CD4-positive, alpha-beta T cell (primary cell): ENCODE measurements at regions not wholly inside any gene's neighbourhood (a gene's known extent, or its start where the extent isn't known, plus 50 kb on each side); places are given as distances from the start of the nearest gene placed in this dataset.

ENCODE experiments used
- ATAC-seq: fragments of 200-7000 bp; cut with Tn5 transposase; one replicate; pipeline ENCODE4 v1.10.0; 2022; ENCODE audit warnings: mild to moderate bottlenecking; ENCODE audit not compliant: poor library complexity
- CTCF ChIA-PET: fragments of 350-600 bp; sonication (Branson Sonifier 250); formaldehyde crosslinking; loops from one replicate; lab custom pipeline; 2021; ENCODE audit warnings: antibody characterized with exemption, inconsistent platforms; lab: Charles Lee
- POLR2A ChIA-PET: fragments of 350-600 bp; sonication (Branson Sonifier 250); formaldehyde crosslinking; loops from one replicate; lab custom pipeline; 2021; ENCODE audit warnings: antibody characterized with exemption, inconsistent platforms; lab: Charles Lee
- DNase-seq, 14 experiments: peaks; one replicate each; pipeline ENCODE4 v3.0.0-alpha.2; 2013 to 2020; ENCODE audit warnings: mixed read lengths in 2 of 14
- H3K27ac ChIP-seq, 2 donors: one replicate each; pipeline versions ENCODE4 v1.5.1 to v1.7.0; 2013; ENCODE audit warnings: low read length in 2 of 2, low read depth in 1 of 2, mild to moderate bottlenecking in 1 of 2
- H3K27me3 ChIP-seq, 2 experiments: 1 replicate in 1 of 2; 2 replicates in 1 of 2; pipeline versions ENCODE4 v1.6.1 to v1.7.0; 2013; ENCODE audit warnings: low read length in 2 of 2, control low read depth in 1 of 2, mild to moderate bottlenecking in 1 of 2, moderate library complexity in 1 of 2; ENCODE audit not compliant: insufficient read depth in 2 of 2, control insufficient read depth in 1 of 2
- H3K36me3 ChIP-seq: one replicate; pipeline ENCODE4 v1.6.1; 2013; ENCODE audit warnings: low read length, control low read depth; ENCODE audit not compliant: insufficient read depth
- H3K4me1 ChIP-seq: one replicate; pipeline ENCODE4 v1.6.1; 2013; ENCODE audit warnings: low read length, control low read depth; ENCODE audit not compliant: insufficient read depth
- H3K4me3 ChIP-seq: one replicate; pipeline ENCODE4 v1.5.1; 2013; ENCODE audit warnings: mild to moderate bottlenecking, low read length, moderate library complexity
- H3K9me3 ChIP-seq, 2 experiments: 1 replicate in 1 of 2; 2 replicates in 1 of 2; pipeline versions ENCODE4 v1.6.1 to v1.7.0; 2013; ENCODE audit warnings: low read length in 2 of 2, mild to moderate bottlenecking in 2 of 2, control low read depth in 1 of 2, moderate library complexity in 1 of 2; ENCODE audit not compliant: control insufficient read depth in 1 of 2, insufficient read depth in 1 of 2
- H3K27ac Mint-ChIP-seq: one replicate; pipeline ENCODE4 v1.8.0; 2020; ENCODE audit warnings: mixed read lengths
- H3K27me3 Mint-ChIP-seq: one replicate; pipeline ENCODE4 v1.8.0; 2021; ENCODE audit warnings: mixed read lengths
- H3K36me3 Mint-ChIP-seq: one replicate; pipeline ENCODE4 v1.8.0; 2021; ENCODE audit warnings: low read depth, mixed read lengths
- H3K4me1 Mint-ChIP-seq: one replicate; pipeline ENCODE4 v1.8.0; 2021; ENCODE audit warnings: low read depth, mixed read lengths
- H3K4me3 Mint-ChIP-seq: one replicate; pipeline ENCODE4 v1.8.0; 2020; ENCODE audit warnings: mild to moderate bottlenecking, mixed read lengths
- H3K9me3 Mint-ChIP-seq: one replicate; pipeline ENCODE4 v1.8.0; 2020; ENCODE audit warnings: mixed read lengths
- CTCF ChIP-seq: fragments of 200-600 bp; IDR thresholded peaks from one replicate; pipeline ENCODE4 v1.8.0; 2022; ENCODE audit warnings: antibody characterized with exemption, mild to moderate bottlenecking
- intact Hi-C, 2 experiments: fragments of 100-400 bp; cut with DNase I in 1 of 2; cut with micrococcal nuclease in 1 of 2; formaldehyde crosslinking; loops; one replicate each; pipeline versions ENCODE4 v1.15.1 to v1.9.0; 2023 to 2025; cut with DNase I, micrococcal nuclease

- no peak for ATAC-seq
- Mint-ChIP-seq H3K4me3 (no peak overlapping the region), H3K36me3 (no peaks in the 10 kb centered on the region), H3K27ac (no peak overlapping the region), H3K27me3 (no peaks in the 10 kb centered on the region), H3K4me1 (no peaks in the 10 kb centered on the region), H3K9me3 (no peaks in the 10 kb centered on the region)
- no peak for TF ChIP-seq CTCF
- DNase-seq, result no peak
- Histone ChIP-seq H3K9me3 (no peaks in the 10 kb centered on the region), H3K27ac (no peak overlapping the region), H3K36me3 (no peaks in the 10 kb centered on the region), H3K4me1 (no peaks in the 10 kb centered on the region), H3K4me3 (no peak overlapping the region), H3K27me3 (peaks cover 0 to 2% of the 10 kb centered on the region in 2 experiments)
- intact Hi-C loops, result no loop called here
- ChIA-PET CTCF (no interaction called here), POLR2A (no interaction called here)
Measured at GRCh38 chr9:19587678-19588077, 178.9 kb downstream of the ACER2 start.

GRCh38 chr9:19583890-19584289, 175.1 kb downstream of the ACER2 start:
- no peak for ATAC-seq
- H3K4me1 Mint-ChIP-seq, result no peaks in the 10 kb centered on the region
- no peaks in the 10 kb centered on the region for H3K9me3 Mint-ChIP-seq
- POLR2A ChIA-PET, result no interaction called here
- DNase-seq, result no peak
- Histone ChIP-seq H3K4me1 (no peaks in the 10 kb centered on the region), H3K36me3 (no peaks in the 10 kb centered on the region), H3K27ac (no peak overlapping the region), H3K27me3 (no peaks in the 10 kb centered on the region), H3K4me3 (no peak overlapping the region), H3K9me3 (no peaks in the 10 kb centered on the region)
- H3K27me3 Mint-ChIP-seq, result peaks cover 15% of the 10 kb centered on the region
- H3K4me3 Mint-ChIP-seq, result no peak overlapping the region
- H3K36me3 Mint-ChIP-seq, result no peaks in the 10 kb centered on the region
- intact Hi-C loops, result no loop called here
- CTCF ChIA-PET, result no interaction called here
- no peak overlapping the region for H3K27ac Mint-ChIP-seq
- TF ChIP-seq CTCF, result no peak

GRCh38 chr9:19577411-19577810, 168.6 kb downstream of the ACER2 start:
- Mint-ChIP-seq H3K36me3 (no peaks in the 10 kb centered on the region), H3K27ac (no peak overlapping the region), H3K4me3 (no peak overlapping the region), H3K9me3 (no peaks in the 10 kb centered on the region), H3K4me1 (no peaks in the 10 kb centered on the region), H3K27me3 (peaks cover 27% of the 10 kb centered on the region)
- no peak for DNase-seq
- ChIA-PET CTCF (no interaction called here), POLR2A (no interaction called here)
- TF ChIP-seq CTCF, result no peak
- H3K4me1 ChIP-seq, result no peaks in the 10 kb centered on the region
- no peaks in the 10 kb centered on the region for H3K9me3 ChIP-seq
- intact Hi-C loops, result no loop called here
- H3K27me3 ChIP-seq, result no peaks in the 10 kb centered on the region
- no peak overlapping the region for H3K4me3 ChIP-seq
- no peak for ATAC-seq
- no peak overlapping the region for H3K27ac ChIP-seq
- H3K36me3 ChIP-seq, result no peaks in the 10 kb centered on the region
